ENCODE measurements at regions not wholly inside any gene's neighbourhood (a gene's known extent, or its start where the extent isn't known, plus 50 kb on each side); places are given as distances from the start of the nearest gene placed in this dataset.

DNA sequence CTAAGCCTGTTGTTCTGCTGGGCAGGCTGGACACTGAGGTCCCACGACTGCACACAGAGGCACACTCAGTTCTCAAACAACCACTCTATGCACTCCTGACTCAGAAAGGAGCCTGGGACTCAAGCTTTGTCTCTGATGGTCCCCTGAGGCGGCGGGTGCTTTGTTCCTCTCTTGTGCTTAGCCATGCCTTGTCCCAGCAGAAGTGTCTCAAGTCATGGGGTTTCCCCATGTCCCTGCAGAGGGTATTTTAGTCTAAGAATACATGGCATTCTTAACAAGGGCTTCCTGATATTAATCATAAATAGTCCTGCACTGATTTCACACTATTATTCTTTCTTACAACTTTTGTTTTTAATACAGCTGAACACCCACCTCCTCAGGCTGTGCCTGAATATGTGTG, 72.5 kb downstream of the CXCL12 start:
- Histone ChIP-seq H3K23ac (ENCODE audit: insufficient read length) (no peak overlapping the region), H3K79me1 (ENCODE audit: low read depth, low read length) (no peaks in the 10 kb centered on the region), H2BK120ac (replicated peaks; ENCODE audit: low read depth, low read length) (no peak overlapping the region), H2AK5ac (ENCODE audit: low read depth, low read length) (no peak overlapping the region), H3K56ac (replicated peaks; ENCODE audit: insufficient read length, low read depth, low read length) (no peak overlapping the region), H2AFZ (ENCODE audit: low read length) (no peak overlapping the region), H2BK12ac (ENCODE audit: low read depth, low read length) (no peak overlapping the region), H3K4me3 (ENCODE audit: extremely low read depth in 1 of 4, insufficient read depth in 2 of 4, low read depth in 3 of 4, low read length in 4 of 4) (no peak overlapping the region), H4K91ac (replicated peaks; ENCODE audit: insufficient read length, low read length) (no peak overlapping the region), H3K4ac (replicated peaks; ENCODE audit: insufficient read length, low read depth, low read length) (no peak overlapping the region), H3K9ac (replicated peaks in 1 of 4; ENCODE audit: extremely low read depth in 1 of 4, low read depth in 3 of 4, low read length in 3 of 4) (no peak overlapping the region), H4K5ac (ENCODE audit: insufficient read length, low read depth, low read length) (no peak overlapping the region), H3K18ac (ENCODE audit: extremely low read depth, low read length) (no peak overlapping the region), H3K36me3 (ENCODE audit: control insufficient read depth in 2 of 4, insufficient read depth in 4 of 4, low read length in 3 of 4) (no peaks in the 10 kb centered on the region), H2BK20ac (ENCODE audit: low read length) (no peak overlapping the region), H2BK15ac (ENCODE audit: low read length) (peak overlapping the region; percentile 81; the same call in 1 of the 2 replicates), H4K20me1 (replicated peaks in 1 of 2; ENCODE audit: control insufficient read depth in 1 of 2, insufficient read depth in 2 of 2, low read length in 2 of 2) (no peaks in the 10 kb centered on the region), H2BK5ac (ENCODE audit: low read depth, low read length) (no peak overlapping the region), H4K8ac (ENCODE audit: extremely low read depth, insufficient read depth, low read length) (no peak overlapping the region), H3K27me3 (replicated peaks in 1 of 4; ENCODE audit: control insufficient read depth in 3 of 4, extremely low read depth in 1 of 4, insufficient read depth in 3 of 4, low read length in 3 of 4) (peaks cover 0 to 25% (median 19%) of the 10 kb centered on the region in 4 experiments; a peak in 6 of 7 replicates), H3K14ac (ENCODE audit: insufficient read length) (no peak overlapping the region), H3K23me2 (ENCODE audit: low read depth, low read length) (peaks cover 2% of the 10 kb centered on the region; the same call in 1 of the 2 replicates), H3K4me1 (replicated peaks in 1 of 4; ENCODE audit: control insufficient read depth in 3 of 4, insufficient read depth in 4 of 4, low read length in 3 of 4) (peaks cover 0 to 10% (median 8%) of the 10 kb centered on the region in 4 experiments; a peak in 6 of 7 replicates), H3K27ac (ENCODE audit: low read depth, low read length) (no peak overlapping the region), H3K79me2 (ENCODE audit: control insufficient read depth in 1 of 2, insufficient read depth in 2 of 2, low read length in 2 of 2) (no peaks in the 10 kb centered on the region), H3K9me3 (ENCODE audit: insufficient read depth in 2 of 2, low read depth in 1 of 2, low read length in 1 of 2) (no peaks in the 10 kb centered on the region), H3K4me2 (ENCODE audit: insufficient read depth in 1 of 2, low read depth in 2 of 2, low read length in 2 of 2) (no peak overlapping the region)
- 95% methylated on average over 3 of the region's 3 CpGs; no CpG with 5 or more reads in 1 of the 2 experiments for WGBS, 2 experiments (ENCODE audit: extremely low coverage in 1 of 2, insufficient coverage in 1 of 2, insufficient read length in 1 of 2, insufficient replicate concordance in 2 of 2, low coverage in 1 of 2, low lambda C conversion rate in 2 of 2, missing lambda C conversion rate in 1 of 2)
- no peak for TF ChIP-seq BACH1 (IDR thresholded peaks at IDR 0.05; ENCODE audit: low read length)
- no peak for TF ChIP-seq ATF3 (IDR thresholded peaks at IDR 0.05; ENCODE audit: insufficient read depth, low read depth, low read length)
- TF ChIP-seq TCF12 (IDR thresholded peaks at IDR 0.05; ENCODE audit: low read depth, low read length): no peak
- TF ChIP-seq SIRT6 (IDR thresholded peaks at IDR 0.05; ENCODE audit: low read length): no peak
- no peak for TF ChIP-seq SIN3A (conservative IDR thresholded peaks at IDR 0.05 in 1 of 2, IDR thresholded peaks at IDR 0.05 in 1 of 2; ENCODE audit: low read depth in 1 of 2, low read length in 2 of 2)
- no peak for TF ChIP-seq SIX5 (IDR thresholded peaks at IDR 0.05; ENCODE audit: low read depth, low read length)
- TF ChIP-seq HDAC2 (IDR thresholded peaks at IDR 0.05; ENCODE audit: borderline replicate concordance in 1 of 2, low read depth in 2 of 2, low read length in 2 of 2): no peak
- FAIRE-seq (no peak), DNase-seq (ENCODE audit: low read depth in 1 of 2, low spot score in 2 of 2) (no peak)
- POLR2A ChIA-PET (ENCODE audit: partially characterized antibody): interaction anchor here (0.8 kb wide), 1 partner anchor 553 kb away, joined by 3 read pairs; no protein-coding TSS in a partner anchor
- CTCF ChIA-PET (ENCODE audit: partially characterized antibody): interaction anchor here (1.3 to 3.2 kb wide), 9 partner anchors 13 to 553 kb away, joined by 3 to 11 read pairs (median 6); no protein-coding TSS in a partner anchor

Data from H1 (cell line).